LoVo (cell line): ENCODE measurements at regions not wholly inside any gene's neighbourhood (a gene's known extent, or its start where the extent isn't known, plus 50 kb on each side); places are given as distances from the start of the nearest gene placed in this dataset.

Experiments used
- DNase-seq: peaks from one replicate; pipeline ENCODE4 v3.0.0-alpha.2; 2016; ENCODE audit warnings: low spot score

GRCh38 chr13:111558700-111559088 is 238.3 kb downstream of the TEX29 start:
- no peak for DNase-seq

GRCh38 chr13:111559612-111560403 is 239.4 kb downstream of the TEX29 start:
- DNase-seq, result no peak

GRCh38 chr13:111561091-111561781 is 240.8 kb downstream of the TEX29 start:
- no peak for DNase-seq

GRCh38 chr13:111562716-111563115 is 242.3 kb downstream of the TEX29 start:
- DNase-seq, result no peak

GRCh38 chr13:111564606-111565005 is 244.2 kb downstream of the TEX29 start:
- DNase-seq, result no peak

- DNase-seq, result no peak
These were observed 245.0 kb downstream of the TEX29 start for GRCh38 chr13:111565400-111565799.

GRCh38 chr13:111566567-111566966 is 246.1 kb downstream of the TEX29 start:
- DNase-seq, result no peak

- no peak for DNase-seq
These were observed 247.2 kb downstream of the TEX29 start for GRCh38 chr13:111567637-111568036.

GRCh38 chr13:111568290-111568689 is 247.8 kb downstream of the TEX29 start:
- DNase-seq, result no peak

- DNase-seq, result no peak
These were observed 250.5 kb downstream of the TEX29 start for GRCh38 chr13:111570911-111571310.

GRCh38 chr13:111572956-111573761 is 252.7 kb downstream of the TEX29 start:
- DNase-seq, result no peak

GRCh38 chr13:111573801-111574200 is 253.4 kb downstream of the TEX29 start:
- DNase-seq, result no peak

GRCh38 chr13:111575276-111575675 is 254.8 kb downstream of the TEX29 start:
- no peak for DNase-seq

GRCh38 chr13:111575719-111576118 is 255.3 kb downstream of the TEX29 start:
- DNase-seq, result no peak

GRCh38 chr13:111577208-111577828 is 256.9 kb downstream of the TEX29 start:
- DNase-seq, result no peak

GRCh38 chr13:111577956-111578605 is 257.6 kb downstream of the TEX29 start:
- no peak for DNase-seq

- peak; percentile 69 for DNase-seq
These were observed 263.7 kb downstream of the TEX29 start for GRCh38 chr13:111584101-111584672.

GRCh38 chr13:111584870-111585269 is 264.4 kb downstream of the TEX29 start:
- no peak for DNase-seq

- no peak for DNase-seq
These were observed 265.8 kb downstream of the TEX29 start for GRCh38 chr13:111586291-111586690.

- no peak for DNase-seq
These were observed 266.8 kb downstream of the TEX29 start for GRCh38 chr13:111587249-111587648.

- DNase-seq, result no peak
These were observed 268.9 kb downstream of the TEX29 start for GRCh38 chr13:111589321-111589720.
